T-helper 17 cell (primary cell): ENCODE measurements at regions not wholly inside any gene's neighbourhood (a gene's known extent, or its start where the extent isn't known, plus 50 kb on each side); places are given as distances from the start of the nearest gene placed in this dataset.
"Not testable (repeated sequence)": the region's sequence is repeated elsewhere in the genome, so short reads cannot be mapped to it uniquely, and the experiment has no call there.

ENCODE experiments used
- ATAC-seq: fragments of 150-1000 bp; cut with Tn5 transposase; 2 replicates; pipeline ENCODE4 v1.10.0; 2021; ENCODE audit warnings: mild to moderate bottlenecking, moderate library complexity
- DNase-seq, 3 donors: peaks; one replicate each; pipeline versions ENCODE4 v3.0.0 to v3.0.0-alpha.2; 2020 to 2021
- H3K9me3 ChIP-seq: one replicate; pipeline ENCODE4 v1.7.0; 2013; ENCODE audit warnings: low read length, mild to moderate bottlenecking; ENCODE audit not compliant: control insufficient read depth, poor library complexity, severe bottlenecking
- H3K27ac Mint-ChIP-seq: one replicate; pipeline ENCODE4 v1.8.0; 2022; ENCODE audit warnings: mild to moderate bottlenecking, moderate library complexity, mixed read lengths
- H3K27me3 Mint-ChIP-seq: one replicate; pipeline ENCODE4 v1.8.0; 2022; ENCODE audit warnings: mixed read lengths
- H3K36me3 Mint-ChIP-seq: one replicate; pipeline ENCODE4 v1.8.0; 2022; ENCODE audit warnings: low read depth, mixed read lengths
- H3K4me1 Mint-ChIP-seq: one replicate; pipeline ENCODE4 v1.8.0; 2022; ENCODE audit warnings: mild to moderate bottlenecking, mixed read lengths
- H3K4me3 Mint-ChIP-seq: one replicate; pipeline ENCODE4 v1.8.0; 2022; ENCODE audit warnings: mild to moderate bottlenecking, moderate library complexity, mixed read lengths

DNA sequence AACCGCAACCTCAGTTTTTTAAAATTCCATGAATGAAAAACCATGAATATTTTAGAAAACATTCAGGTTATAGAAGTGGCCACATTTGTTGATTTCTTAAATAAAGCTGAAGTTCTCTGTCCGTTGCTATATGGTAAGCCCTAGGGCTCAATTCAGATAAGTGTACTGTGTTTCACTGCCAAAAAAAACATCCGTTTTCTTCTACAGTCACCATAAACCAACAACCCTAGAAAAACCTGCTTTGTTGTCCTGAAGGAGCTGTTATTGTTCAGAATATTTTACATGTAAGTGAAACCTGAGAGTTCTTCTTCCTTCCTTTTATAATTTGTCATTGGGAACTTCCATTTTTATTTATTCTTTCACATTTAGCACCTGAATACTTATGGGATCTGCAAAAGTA lies 274.1 kb downstream of the TFAP2A start:
- no peak for ATAC-seq
- no peak for DNase-seq

GRCh38 chr6:10140136-10140535 lies 274.7 kb downstream of the TFAP2A start:
- H3K36me3 Mint-ChIP-seq, result no peaks in the 10 kb centered on the region
- peaks cover 16% of the 10 kb centered on the region for H3K27me3 Mint-ChIP-seq
- no peak overlapping the region for H3K27ac Mint-ChIP-seq
- no peaks in the 10 kb centered on the region for H3K4me1 Mint-ChIP-seq
- ATAC-seq (no peak), DNase-seq (no peak)
- H3K9me3 ChIP-seq, result no peaks in the 10 kb centered on the region
- no peak overlapping the region for H3K4me3 Mint-ChIP-seq

More for the DNA sequence above, 274.1 kb downstream of the TFAP2A start:
- Mint-ChIP-seq H3K27me3 (peaks cover 16% of the 10 kb centered on the region), H3K4me3 (no peak overlapping the region), H3K36me3 (no peaks in the 10 kb centered on the region), H3K4me1 (no peaks in the 10 kb centered on the region), H3K27ac (no peak overlapping the region)
- H3K9me3 ChIP-seq, result no peaks in the 10 kb centered on the region

DNA sequence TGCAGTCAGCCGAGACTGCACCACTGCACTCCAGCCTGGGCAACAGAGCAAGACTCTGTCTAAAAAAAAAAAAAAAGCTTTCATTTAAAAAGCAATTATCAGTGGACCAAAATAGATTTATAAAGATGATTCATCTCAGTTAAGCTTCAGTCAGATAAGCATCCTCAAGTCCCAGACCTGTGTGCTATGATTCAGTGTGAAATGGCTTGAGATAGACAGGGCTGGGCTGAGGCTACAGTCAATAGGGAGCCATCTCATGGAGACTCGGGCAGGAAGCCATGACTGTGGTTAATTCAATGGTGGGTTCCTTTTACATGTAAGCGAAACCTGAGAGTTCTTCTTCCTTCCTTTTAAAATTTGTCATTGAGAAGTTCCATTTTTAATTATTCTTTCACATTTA lies 276.0 kb downstream of the TFAP2A start:
- Mint-ChIP-seq H3K4me3 (no peak overlapping the region), H3K27me3 (peaks cover 16% of the 10 kb centered on the region), H3K27ac (no peak overlapping the region), H3K4me1 (no peaks in the 10 kb centered on the region), H3K36me3 (no peaks in the 10 kb centered on the region)
- DNase-seq, result no peak
- no peak for ATAC-seq
- H3K9me3 ChIP-seq, result no peaks in the 10 kb centered on the region

GRCh38 chr6:10136636-10137035 lies 278.2 kb downstream of the TFAP2A start:
- H3K4me3 Mint-ChIP-seq, result no peak overlapping the region
- no peaks in the 10 kb centered on the region for H3K9me3 ChIP-seq
- H3K36me3 Mint-ChIP-seq, result no peaks in the 10 kb centered on the region
- DNase-seq (no peak), ATAC-seq (no peak)
- H3K4me1 Mint-ChIP-seq, result no peaks in the 10 kb centered on the region
- no peak overlapping the region for H3K27ac Mint-ChIP-seq
- H3K27me3 Mint-ChIP-seq, result peaks cover 12% of the 10 kb centered on the region

GRCh38 chr6:10134185-10134584 lies 280.7 kb downstream of the TFAP2A start:
- not testable (repeated sequence) for H3K9me3 ChIP-seq, DNase-seq, H3K27ac Mint-ChIP-seq, H3K36me3 Mint-ChIP-seq, H3K27me3 Mint-ChIP-seq, H3K4me3 Mint-ChIP-seq, H3K4me1 Mint-ChIP-seq, ATAC-seq

DNA sequence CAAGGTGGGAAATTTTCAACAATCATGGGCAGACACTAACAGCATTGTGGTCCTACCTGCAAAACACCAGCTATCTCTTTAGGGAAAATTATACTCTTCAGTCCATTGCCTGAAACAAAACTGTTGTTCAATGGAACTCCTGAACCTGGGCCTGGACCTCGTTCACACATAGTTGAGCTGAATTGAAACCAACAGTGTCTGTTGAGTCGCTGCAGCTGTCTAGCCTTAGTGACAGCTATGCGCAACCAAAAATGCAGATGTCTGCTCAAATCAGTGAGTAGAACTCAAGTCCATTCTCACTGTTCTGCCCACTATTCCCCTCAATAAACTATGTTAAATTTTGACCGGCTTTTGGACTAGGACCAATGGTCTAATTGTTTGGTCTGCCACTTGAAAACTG lies 286.2 kb downstream of the TFAP2A start:
- Mint-ChIP-seq H3K4me3 (no peak overlapping the region), H3K27ac (no peak overlapping the region), H3K36me3 (no peaks in the 10 kb centered on the region), H3K27me3 (peaks cover 4% of the 10 kb centered on the region), H3K4me1 (no peaks in the 10 kb centered on the region)
- ATAC-seq (no peak), DNase-seq (no peak)
- H3K9me3 ChIP-seq, result peaks cover 2% of the 10 kb centered on the region

GRCh38 chr6:10122164-10122563 lies 292.7 kb downstream of the TFAP2A start:
- H3K4me3 Mint-ChIP-seq, result no peak overlapping the region
- no peaks in the 10 kb centered on the region for H3K9me3 ChIP-seq
- H3K27ac Mint-ChIP-seq, result no peak overlapping the region
- no peaks in the 10 kb centered on the region for H3K4me1 Mint-ChIP-seq
- H3K36me3 Mint-ChIP-seq, result no peaks in the 10 kb centered on the region
- peaks cover 4% of the 10 kb centered on the region for H3K27me3 Mint-ChIP-seq
- ATAC-seq (no peak), DNase-seq (no peak)

DNA sequence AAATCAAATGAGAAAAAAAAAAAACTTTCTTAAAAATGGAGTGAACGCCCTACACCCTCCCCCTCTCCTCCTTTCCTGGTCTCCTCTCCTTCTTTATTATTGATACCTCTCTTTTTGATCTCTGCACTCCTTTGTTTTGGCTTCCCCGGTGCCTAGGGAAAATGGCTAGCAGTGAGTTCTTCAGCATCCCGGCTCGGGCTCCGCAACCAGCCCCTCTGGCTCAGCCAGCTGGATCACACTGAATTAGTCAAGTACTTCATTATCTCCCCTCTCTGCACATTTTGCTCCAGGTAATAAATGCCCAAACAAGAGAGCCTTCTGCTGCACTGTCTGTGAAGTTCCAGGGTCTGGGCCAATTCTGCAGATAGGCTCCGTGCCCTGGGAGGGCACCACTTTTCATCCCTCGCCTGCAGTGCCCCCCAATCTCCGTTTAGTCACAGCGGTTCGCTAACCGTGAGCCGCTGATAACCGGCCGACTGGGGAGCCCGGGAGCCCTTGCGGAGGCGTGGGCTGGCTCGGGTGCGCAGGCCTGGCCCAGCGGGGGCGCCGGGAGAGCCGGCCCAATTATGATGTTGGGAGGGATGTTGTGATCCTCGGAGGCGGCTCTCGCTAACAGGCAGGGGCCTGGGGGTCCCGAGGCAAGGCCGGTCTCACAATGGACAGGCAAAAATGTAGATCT lies 301.9 kb downstream of the TFAP2A start:
- no peak for ATAC-seq
- no peaks in the 10 kb centered on the region for H3K36me3 Mint-ChIP-seq

GRCh38 chr6:10111975-10112374 lies 302.9 kb downstream of the TFAP2A start:
- no peaks in the 10 kb centered on the region for H3K36me3 Mint-ChIP-seq
- peaks cover 25% of the 10 kb centered on the region for H3K27me3 Mint-ChIP-seq
- H3K4me1 Mint-ChIP-seq, result no peaks in the 10 kb centered on the region
- no peaks in the 10 kb centered on the region for H3K9me3 ChIP-seq
- ATAC-seq, result no peak
- no peak overlapping the region for H3K4me3 Mint-ChIP-seq
- DNase-seq, result no peak
- H3K27ac Mint-ChIP-seq, result no peak overlapping the region

More for the DNA sequence above, 301.9 kb downstream of the TFAP2A start:
- H3K4me1 Mint-ChIP-seq, result no peaks in the 10 kb centered on the region
- no peak overlapping the region for H3K4me3 Mint-ChIP-seq
- no peak for DNase-seq
- H3K27ac Mint-ChIP-seq, result no peak overlapping the region
- no peaks in the 10 kb centered on the region for H3K9me3 ChIP-seq
- peaks cover 25% of the 10 kb centered on the region for H3K27me3 Mint-ChIP-seq

DNA sequence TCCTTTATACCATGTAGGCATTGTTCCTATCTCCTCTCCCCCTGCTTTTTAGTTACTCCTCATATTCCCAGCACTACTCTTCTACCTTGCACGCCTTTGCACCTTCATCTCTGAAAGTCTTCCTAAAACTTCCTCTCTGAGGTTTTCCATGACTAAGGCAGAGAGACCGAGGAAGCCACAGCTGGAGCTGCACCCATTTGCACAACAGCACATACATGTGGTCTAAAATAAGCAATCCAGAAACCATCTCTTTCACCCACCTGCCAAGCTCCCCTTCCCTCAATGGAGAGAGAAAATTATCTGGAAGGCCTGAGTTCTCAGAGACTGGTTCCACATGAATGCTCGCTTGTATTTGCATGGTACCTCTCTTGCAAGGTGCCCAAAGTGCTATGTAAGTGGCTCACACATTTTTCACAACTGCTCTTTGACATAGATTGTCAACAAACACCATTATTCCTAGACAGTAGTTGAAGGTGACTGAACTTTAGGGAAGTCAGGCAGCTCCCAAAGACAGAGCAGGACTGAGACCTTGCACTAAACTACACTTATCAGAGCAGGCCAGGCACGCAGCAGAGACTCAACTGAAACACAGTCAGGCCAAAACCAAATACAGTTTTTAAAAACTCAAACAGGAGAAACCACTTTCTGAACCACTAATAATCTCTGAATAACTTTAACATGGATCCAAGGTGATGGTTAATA lies 313.2 kb downstream of the TFAP2A start:
- no peaks in the 10 kb centered on the region for H3K27me3 Mint-ChIP-seq
- no peaks in the 10 kb centered on the region for H3K9me3 ChIP-seq
- H3K4me1 Mint-ChIP-seq, result no peaks in the 10 kb centered on the region
- H3K4me3 Mint-ChIP-seq, result no peak overlapping the region
- DNase-seq, result no peak
- H3K27ac Mint-ChIP-seq, result no peak overlapping the region
- H3K36me3 Mint-ChIP-seq, result no peaks in the 10 kb centered on the region
- ATAC-seq, result no peak

- Mint-ChIP-seq H3K27ac (no peak overlapping the region), H3K36me3 (no peaks in the 10 kb centered on the region), H3K27me3 (no peaks in the 10 kb centered on the region), H3K4me3 (no peak overlapping the region), H3K4me1 (no peaks in the 10 kb centered on the region)
- H3K9me3 ChIP-seq, result no peaks in the 10 kb centered on the region
- DNase-seq, result no peak
- no peak for ATAC-seq
Measured at GRCh38 chr6:10099529-10100140, 315.2 kb downstream of the TFAP2A start.

- no peaks in the 10 kb centered on the region for H3K27me3 Mint-ChIP-seq
- H3K4me1 Mint-ChIP-seq, result no peaks in the 10 kb centered on the region
- H3K9me3 ChIP-seq, result no peaks in the 10 kb centered on the region
- H3K27ac Mint-ChIP-seq, result no peak overlapping the region
- no peak overlapping the region for H3K4me3 Mint-ChIP-seq
- ATAC-seq (no peak), DNase-seq (no peak)
- no peaks in the 10 kb centered on the region for H3K36me3 Mint-ChIP-seq
Measured at GRCh38 chr6:10098756-10099528, 315.9 kb downstream of the TFAP2A start.

DNA sequence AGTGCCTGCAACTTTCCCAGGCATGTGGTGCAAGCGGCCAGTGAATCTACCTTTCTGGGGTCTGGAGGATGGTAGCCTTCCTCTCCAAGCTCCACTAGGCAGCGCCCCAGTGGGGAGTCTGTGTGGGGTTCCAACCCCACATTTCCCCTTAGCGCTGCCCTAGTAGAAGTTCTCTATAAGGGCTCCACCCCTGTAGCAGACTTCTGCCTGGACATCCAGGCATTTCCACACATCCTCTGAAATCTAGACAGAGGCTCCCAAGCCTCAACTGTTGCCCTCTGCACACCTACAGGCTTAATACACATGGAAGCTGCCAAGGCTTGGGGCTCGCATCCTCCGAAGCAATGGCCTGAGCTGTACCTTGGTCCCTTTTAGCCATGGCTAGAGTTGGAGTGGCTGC lies 321.6 kb downstream of the TFAP2A start:
- Mint-ChIP-seq H3K36me3 (no peaks in the 10 kb centered on the region), H3K4me3 (no peak overlapping the region), H3K27me3 (no peaks in the 10 kb centered on the region), H3K4me1 (no peaks in the 10 kb centered on the region), H3K27ac (no peak overlapping the region)
- ATAC-seq (no peak), DNase-seq (no peak)
- no peaks in the 10 kb centered on the region for H3K9me3 ChIP-seq
